HG02852 (cell line): ENCODE measurements at regions not wholly inside any gene's neighbourhood (a gene's known extent, or its start where the extent isn't known, plus 50 kb on each side); places are given as distances from the start of the nearest gene placed in this dataset.

ENCODE experiments used
- ATAC-seq: cut with Tn5 transposase; IDR thresholded peaks from one replicate; pipeline ENCODE4 v1.9.1; 2021; ENCODE audit warnings: mild to moderate bottlenecking, moderate library complexity; ENCODE audit not compliant: unreplicated experiment

DNA sequence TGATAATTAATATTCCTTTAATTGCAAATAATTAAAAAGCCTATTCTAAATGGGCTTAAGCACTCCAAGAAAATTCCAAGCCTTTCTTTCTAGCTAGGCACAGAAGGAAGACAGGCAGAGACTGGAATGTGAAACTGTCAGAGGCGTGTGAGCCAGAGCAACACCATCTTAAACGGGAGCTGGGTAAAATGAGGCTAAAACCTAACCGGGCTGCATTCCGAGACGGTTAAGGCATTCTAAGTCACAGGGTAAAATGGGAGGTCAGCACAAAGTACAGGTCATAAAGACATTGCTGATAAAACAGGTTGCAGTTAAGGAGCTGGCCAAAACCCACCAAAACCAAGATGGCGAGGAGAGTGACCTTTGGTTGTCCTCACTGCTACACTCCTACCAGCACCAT lies 300.4 kb downstream of the SLITRK6 start:
- no peak for ATAC-seq

GRCh38 chr13:85497652-85498051 lies 301.6 kb downstream of the SLITRK6 start:
- ATAC-seq = no peak

DNA sequence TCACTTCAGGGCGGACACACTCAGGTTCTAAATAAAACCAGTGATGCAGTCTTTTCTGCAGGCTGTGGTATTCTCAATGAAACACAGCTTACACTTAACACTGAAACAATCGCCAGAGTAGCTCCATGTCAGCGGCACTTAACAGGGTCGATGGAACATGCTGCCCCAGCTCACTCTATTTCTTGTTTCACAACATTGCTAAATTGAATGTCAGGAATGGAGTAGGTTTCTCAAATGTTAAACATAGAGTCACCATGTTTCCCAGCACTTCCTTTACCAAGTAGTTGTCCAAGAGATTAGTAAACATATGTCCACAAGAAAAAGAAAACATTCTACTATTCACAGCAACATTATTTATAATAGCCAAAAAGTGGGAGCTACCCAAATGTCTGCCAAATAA lies 306.9 kb downstream of the SLITRK6 start:
- no peak for ATAC-seq

GRCh38 chr13:85486663-85487062 lies 312.6 kb downstream of the SLITRK6 start:
- no peak for ATAC-seq

GRCh38 chr13:85473144-85473543 lies 326.1 kb downstream of the SLITRK6 start:
- ATAC-seq = no peak

GRCh38 chr13:85469320-85469719 lies 329.9 kb downstream of the SLITRK6 start:
- ATAC-seq = no peak

GRCh38 chr13:85462792-85463425 lies 336.3 kb downstream of the SLITRK6 start:
- ATAC-seq = no peak

DNA sequence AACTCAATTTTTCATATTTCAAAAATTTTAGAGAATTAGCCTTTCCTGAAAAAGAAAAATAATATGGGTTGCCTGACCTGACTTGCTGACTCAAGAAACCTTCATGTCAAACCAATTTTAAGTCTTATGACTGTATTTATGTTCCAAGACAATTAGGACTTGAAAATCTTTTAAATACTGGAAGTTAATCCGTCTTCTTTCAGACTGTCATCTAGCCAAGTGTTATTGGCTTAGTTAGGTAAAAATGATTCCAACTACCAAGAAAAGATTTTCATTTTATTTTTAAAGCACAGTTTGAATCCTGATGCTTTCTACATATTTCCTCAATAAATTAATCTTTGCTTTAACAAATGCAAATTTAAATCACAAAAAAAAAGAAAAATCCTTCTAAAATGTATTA lies 337.6 kb downstream of the SLITRK6 start:
- ATAC-seq = no peak

- no peak for ATAC-seq
Measured at GRCh38 chr13:85445534-85445933, 353.7 kb downstream of the SLITRK6 start.

GRCh38 chr13:85441975-85442374 lies 357.2 kb downstream of the SLITRK6 start:
- no peak for ATAC-seq

DNA sequence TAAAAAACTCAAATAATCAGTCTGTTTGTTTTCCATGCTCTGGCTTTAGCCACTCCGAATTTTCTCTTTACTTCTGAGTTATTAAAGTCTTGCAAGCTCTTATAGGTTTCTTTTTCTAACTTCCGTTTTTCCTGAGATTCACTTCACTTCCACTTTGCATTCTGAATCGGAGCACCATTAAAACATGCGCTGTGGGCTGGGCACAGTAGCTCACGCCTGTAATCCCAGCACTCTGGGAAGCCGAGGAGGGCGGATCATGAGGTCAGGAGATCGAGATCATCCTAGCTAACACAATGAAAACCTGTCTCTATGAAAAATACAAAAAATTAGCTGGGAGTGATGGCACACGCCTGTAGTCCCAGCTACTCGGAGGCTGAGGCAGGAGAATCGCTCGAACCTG lies 357.9 kb downstream of the SLITRK6 start:
- ATAC-seq = no peak

GRCh38 chr13:85436029-85436428 lies 363.2 kb downstream of the SLITRK6 start:
- no peak for ATAC-seq

GRCh38 chr13:85434927-85435326 lies 364.3 kb downstream of the SLITRK6 start:
- ATAC-seq = no peak

GRCh38 chr13:85432881-85433280 lies 366.3 kb downstream of the SLITRK6 start:
- ATAC-seq = no peak

DNA sequence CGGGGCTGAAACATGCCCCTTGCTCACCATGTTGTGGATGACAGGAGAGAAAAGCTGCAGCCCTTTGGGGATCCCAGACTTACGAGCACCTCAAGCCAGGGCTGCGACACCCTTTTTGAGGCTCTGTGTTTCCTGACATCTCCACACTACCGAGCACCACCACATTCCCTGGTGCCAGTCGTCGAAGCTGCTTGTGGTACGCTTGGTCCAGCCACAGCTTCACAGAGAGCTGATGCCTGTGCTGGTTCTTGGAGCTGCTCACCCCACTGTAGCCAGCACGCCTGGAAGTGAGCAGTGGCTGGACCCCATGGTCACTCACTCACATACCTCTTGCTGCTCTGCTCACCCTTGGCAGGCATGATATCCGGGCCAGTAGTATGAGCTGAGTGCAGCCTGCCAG lies 367.5 kb downstream of the SLITRK6 start:
- ATAC-seq = no peak

GRCh38 chr13:85430216-85430794 lies 368.9 kb downstream of the SLITRK6 start:
- ATAC-seq = no peak

GRCh38 chr13:85427416-85427815 lies 371.8 kb downstream of the SLITRK6 start:
- no peak for ATAC-seq

DNA sequence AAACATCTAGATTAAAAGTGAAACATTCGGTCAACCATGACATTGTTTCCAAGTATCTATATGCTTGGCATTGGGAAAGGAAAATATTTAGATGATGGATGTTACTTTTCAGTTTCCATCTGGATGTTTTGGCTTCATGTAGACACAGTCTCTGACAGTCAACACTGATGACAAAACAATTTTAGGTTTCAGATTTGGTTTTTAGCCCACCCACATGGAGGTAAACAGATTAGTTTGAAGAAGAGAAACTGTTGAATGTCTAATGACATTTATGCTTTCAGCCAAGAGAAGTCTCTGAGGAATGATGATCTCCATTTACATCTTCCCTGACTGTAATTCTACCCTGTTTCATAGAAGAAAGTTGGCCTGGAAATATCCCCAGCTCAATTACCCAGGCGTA lies 379.1 kb downstream of the SLITRK6 start:
- ATAC-seq = no peak

- ATAC-seq = no peak
Measured at GRCh38 chr13:85419611-85420010, 379.6 kb downstream of the SLITRK6 start.

DNA sequence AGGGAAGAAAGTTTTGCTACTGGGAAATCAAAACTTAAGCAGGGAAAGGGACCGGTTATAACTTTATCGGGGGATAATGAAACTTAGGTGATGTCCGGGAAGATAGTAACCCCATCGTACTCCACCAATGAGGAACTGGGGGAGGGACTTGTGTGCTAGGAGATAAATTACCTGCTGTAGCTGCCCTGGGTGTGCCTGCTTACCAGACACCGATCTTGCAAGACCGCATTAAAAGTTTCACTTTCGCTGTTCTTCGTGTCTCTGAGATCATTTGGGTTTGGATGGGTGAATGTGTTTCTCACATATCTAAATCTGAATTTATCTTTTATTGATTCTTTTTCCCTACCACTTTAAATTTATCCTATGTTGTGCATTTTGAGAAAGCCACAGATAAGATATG lies 381.4 kb downstream of the SLITRK6 start:
- peak; percentile 41 for ATAC-seq

DNA sequence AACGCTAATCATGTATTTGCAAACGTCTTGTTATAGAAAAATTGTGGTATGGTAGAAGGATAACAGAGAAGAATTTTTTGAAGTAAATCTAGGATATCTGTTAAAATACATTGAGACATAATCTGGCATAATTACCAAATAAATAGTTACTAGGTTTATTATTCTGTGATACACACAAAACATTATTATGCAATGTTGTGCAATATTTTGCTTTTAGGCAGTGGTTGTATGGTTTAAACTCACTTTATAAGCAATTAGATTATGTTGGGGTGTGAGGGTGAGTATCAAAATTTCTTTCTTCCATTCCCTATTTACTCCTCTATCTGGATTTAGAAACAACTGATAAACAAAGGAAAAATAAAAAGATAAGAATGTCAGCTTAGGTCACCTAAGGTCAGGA lies 385.6 kb downstream of the SLITRK6 start:
- ATAC-seq = no peak

DNA sequence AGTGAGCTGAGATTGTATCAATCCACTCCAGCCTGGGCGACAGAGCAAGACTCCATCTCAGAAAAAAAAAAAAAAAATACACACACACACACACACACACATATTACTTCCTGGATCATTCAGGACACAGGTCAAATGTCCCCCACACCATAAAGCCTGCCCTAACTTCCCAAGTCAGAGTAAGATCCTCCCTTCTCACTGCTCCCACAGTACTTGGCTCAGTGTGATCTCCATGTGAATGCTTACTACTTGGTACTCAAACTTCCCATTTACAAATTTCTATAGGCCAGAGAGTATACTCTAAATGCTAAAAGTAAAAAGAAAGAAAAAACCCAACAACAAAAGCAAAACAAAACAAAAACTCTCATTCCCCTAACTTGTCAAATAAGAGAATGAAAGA lies 386.8 kb downstream of the SLITRK6 start:
- ATAC-seq = no peak

DNA sequence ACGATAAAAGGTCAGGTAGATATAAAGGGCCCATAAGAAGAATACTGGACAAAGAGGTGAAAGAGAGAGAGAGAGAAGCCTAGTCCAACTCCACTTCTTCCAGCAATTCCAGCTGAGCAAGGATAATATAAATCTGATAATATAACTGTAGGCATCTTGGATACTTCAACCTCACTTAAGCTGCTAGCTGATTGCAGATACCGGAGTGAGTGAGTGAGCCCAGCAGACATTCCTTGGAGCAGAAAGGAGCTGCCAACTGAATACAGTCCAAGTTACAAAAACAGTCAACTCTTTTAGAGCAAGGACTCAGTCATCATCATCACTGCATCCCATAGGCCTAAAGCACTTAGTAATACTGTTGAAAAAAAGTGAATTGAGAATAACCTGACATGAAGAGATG lies 387.6 kb downstream of the SLITRK6 start:
- ATAC-seq = no peak
